NCI-H1930 (cell line): ENCODE measurements at regions not wholly inside any gene's neighbourhood (a gene's known extent, or its start where the extent isn't known, plus 50 kb on each side); places are given as distances from the start of the nearest gene placed in this dataset.
"Not testable (repeated sequence)": the region's sequence is repeated elsewhere in the genome, so short reads cannot be mapped to it uniquely, and the experiment has no call there.

Experiments used
- DNase-seq, 2 experiments: peaks; one replicate each; lab custom pipeline; 2025; lab: John Stamatoyannopoulos, UW

GRCh38 chr12:67077617-67078016 lies 191.5 kb upstream of the CAND1 start:
- DNase-seq, result no peak

- DNase-seq, result peak in 1 of 2 experiments; percentile 33
These were observed 190.2 kb upstream of the CAND1 start for GRCh38 chr12:67078957-67079356.

DNA sequence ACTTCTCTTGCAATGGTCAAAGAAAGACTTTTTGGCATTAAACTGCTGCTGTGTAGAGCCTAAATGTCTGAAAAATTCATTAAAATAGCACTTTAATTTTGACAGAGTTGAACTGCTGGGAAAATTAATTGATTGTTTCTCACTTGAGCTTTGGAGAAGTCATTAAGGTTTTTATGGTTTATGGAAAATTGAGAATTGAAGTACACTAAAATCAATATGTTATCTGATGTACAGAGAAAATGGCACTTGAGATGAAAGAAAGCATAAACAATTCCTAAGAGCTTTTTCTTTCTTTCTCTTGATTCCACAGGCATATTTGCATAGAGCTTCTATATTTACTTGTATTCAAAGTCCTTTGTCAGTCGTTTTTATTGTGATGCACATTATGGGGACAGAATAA lies 188.5 kb upstream of the CAND1 start:
- DNase-seq, result no peak

GRCh38 chr12:67082221-67082620 lies 186.9 kb upstream of the CAND1 start:
- DNase-seq, result no peak

DNA sequence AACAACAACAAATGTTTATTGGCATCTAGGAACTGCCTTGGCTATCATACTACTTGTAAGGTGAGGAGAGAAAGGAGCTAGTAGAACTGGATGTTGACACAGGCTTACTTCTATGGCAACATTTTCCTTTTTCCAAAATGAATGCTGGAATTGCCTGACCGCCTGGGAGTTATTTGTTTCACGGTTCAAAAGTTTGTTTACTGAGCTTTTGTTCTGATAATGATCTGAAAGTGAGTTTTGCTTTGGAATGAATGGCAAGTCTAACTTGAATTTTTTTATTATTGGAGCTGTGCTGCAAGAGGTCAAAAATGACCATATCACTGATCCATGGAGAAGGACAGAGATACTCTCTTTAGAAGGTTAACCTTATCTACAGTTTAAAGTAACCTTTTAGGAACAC lies 183.5 kb upstream of the CAND1 start:
- peak in 1 of 2 experiments; percentile 11 for DNase-seq

GRCh38 chr12:67086116-67086515 lies 183.0 kb upstream of the CAND1 start:
- DNase-seq, result no peak

DNA sequence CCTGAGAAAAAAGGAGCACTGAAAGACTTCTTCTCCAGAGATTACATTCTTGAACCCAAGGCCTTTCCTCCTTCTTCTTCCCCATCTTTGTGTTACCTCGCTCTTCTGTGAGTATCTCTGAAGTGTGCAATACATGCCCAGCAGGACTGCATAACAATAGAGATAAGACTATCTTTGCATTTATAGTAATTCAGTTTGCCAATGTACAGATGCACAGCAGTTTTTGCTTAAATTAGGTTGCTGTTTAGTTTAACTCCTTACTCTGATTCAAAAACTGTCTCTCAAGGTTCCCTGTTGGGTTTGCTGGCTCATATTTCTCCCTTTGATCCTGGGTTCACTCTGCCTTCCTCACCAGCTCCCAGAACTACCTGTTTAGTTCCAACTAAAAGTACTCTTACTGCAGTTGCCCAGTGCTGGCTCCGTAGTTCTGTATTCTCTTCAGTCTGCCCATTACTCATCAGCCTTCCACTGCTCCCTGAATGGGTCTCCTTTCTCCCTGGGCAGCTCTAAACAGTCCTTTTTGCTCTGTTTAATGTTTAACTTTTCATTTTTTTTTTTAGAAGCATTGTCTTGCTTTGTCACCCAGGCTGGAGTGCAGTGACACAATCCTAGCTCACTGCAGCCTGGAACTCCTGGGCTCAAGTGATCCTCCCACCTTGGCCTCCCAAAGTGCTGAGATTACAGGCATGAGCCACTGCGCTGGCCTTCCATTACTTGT lies 180.6 kb upstream of the CAND1 start:
- no peak for DNase-seq

DNA sequence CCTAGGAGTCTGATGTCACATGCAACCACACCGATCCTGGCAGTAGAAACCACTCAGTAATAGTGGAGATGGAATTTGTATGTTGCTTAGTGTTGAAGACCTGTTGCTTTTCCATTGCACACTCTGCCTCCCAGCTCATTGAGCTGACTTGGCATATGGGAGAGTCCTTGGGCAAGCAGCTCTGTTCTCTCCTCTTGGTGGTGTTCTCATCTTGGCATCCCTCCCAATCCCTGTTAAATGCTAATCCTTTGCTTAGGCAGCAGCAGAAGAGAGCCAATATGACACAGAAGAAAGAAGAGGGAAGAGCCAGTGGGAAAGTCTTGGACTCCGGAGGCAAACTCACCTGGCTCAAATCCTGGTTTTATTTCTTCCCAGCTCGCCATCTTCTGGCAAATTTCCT lies 178.0 kb upstream of the CAND1 start:
- DNase-seq, result no peak

- DNase-seq, result no peak
These were observed 177.5 kb upstream of the CAND1 start for GRCh38 chr12:67091678-67092077.

DNA sequence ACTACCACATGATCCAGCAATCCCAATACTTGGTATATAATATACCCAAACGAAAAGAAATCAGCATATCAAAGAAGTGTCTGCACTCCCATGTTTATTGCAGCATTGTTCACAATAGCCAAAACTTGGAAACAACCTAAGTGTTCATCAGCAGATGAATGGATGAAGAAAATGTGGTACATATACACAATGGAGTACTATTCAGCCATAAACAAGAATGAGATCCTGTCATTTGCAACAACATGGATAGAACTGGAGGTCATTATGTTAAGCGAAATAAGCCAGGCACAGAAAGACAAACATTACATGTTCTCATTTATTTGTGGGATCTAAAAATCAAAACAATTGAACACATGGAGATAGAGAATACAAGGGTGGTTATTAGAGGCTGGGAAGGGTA lies 176.2 kb upstream of the CAND1 start:
- DNase-seq, result not testable (repeated sequence)

DNA sequence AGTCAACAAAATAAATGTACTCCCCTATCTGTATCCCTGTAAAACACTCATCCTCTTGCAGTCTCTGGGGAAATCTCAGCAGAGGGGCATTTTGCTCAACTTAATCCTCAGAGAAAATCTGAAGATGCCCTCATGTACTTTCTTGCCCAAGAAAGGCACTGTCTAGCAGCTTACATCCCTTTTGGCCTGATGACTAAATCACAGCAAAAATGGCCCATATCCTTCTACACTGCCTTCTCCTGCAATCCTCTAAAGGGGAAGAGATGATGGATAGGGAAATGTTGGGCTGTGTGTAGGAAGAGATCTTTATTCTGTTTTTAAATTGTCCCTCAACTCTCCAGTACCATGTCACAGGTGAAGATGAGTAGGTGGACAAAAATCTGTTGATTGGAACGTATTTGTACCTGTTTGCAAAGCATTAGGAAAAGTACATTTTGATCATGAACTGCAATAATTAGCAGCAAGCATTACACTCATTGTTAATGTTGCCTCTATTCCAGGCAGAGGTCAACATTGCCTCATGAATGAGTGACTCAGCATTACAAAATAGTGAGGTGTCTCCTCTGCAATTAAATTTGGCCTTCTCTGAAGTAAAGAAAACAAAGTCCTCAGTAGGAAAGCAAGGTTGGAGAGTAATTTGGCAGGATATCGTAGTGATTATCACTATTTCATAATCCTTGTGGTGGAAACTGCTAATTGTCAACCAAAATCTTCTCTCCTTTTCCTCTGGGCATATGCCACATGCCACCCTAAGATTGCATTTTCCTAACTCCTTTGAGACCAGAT lies 172.4 kb upstream of the CAND1 start:
- no peak for DNase-seq

GRCh38 chr12:67099858-67100257 lies 169.3 kb upstream of the CAND1 start:
- DNase-seq, result no peak

DNA sequence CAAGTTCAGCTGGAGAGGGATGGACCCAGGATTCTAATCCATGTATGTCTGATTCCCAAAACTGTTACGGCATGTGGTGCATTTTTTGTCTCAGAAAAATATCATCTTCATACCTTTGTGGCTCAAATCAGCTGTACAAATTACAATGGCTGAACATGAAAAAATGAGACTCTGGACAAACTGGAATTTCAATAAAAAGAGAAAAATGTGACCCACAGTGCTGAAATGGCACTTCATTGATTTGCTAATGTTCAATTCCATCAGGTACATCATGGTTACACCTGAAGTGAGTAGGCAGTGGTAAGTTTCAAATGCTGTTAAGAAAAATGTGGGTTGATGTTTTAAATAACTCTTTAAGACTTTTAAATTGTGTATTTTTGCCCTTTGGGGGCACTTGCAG lies 165.6 kb upstream of the CAND1 start:
- no peak for DNase-seq

- no peak for DNase-seq
These were observed 161.9 kb upstream of the CAND1 start for GRCh38 chr12:67107235-67107634.

- DNase-seq, result no peak
These were observed 161.3 kb upstream of the CAND1 start for GRCh38 chr12:67107751-67108269.

- not testable (repeated sequence) for DNase-seq
These were observed 158.8 kb upstream of the CAND1 start for GRCh38 chr12:67110345-67110744.

DNA sequence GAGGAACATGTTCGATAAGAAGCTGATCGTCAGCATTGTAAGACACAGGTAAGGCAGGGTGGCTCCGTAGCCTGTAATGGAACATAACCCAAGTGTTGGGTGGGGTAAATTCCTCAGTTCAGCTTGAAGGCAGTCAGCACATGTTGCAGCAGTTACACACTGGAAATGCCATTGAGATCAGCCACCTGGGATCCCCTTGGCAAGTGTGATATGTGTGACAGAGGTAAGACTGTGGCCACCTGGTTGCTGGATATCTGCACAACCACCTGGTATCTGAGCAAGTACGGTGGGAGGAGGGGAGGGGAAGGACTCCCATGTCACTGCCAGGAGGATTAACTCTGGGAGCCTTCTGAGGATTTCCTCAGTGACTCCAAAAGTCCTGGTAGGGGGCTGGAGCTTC lies 158.0 kb upstream of the CAND1 start:
- no peak for DNase-seq

DNA sequence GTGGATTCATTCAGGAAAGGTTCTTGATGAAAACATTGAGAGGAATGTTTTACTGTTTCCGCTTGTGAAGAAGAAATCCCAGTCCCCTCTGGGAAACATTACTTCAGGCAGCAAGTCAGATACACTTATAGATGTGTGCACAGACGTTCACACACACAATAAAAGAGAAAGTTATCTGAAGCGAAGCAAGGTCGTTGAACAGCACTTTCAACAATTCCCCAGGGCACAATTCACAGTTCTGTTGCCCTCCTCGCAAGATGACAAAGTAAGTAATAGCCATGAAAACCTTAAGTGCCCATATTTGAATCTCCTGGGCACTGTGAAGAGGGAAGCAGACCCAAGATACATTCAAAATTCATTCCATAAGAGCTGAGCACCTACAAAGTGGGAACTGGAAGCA lies 156.6 kb upstream of the CAND1 start:
- DNase-seq, result no peak

DNA sequence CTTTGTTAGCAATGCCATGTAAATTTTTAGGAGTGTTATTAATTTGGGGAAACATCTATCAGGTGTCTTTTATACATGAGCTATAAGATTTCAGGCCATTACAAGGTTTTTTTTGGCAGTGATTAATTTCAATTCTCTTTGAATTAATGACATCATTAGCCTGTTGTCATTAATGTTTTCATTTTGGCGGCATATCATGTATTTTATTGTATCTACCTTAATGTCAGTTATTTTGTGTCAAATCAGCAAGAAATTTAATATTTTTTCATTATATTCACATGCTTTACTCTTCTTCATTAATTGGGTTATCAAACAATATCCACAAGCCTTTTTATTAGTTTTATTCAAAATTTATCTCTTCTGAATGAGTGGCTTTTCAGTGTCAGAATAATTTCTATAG lies 153.0 kb upstream of the CAND1 start:
- DNase-seq, result no peak

DNA sequence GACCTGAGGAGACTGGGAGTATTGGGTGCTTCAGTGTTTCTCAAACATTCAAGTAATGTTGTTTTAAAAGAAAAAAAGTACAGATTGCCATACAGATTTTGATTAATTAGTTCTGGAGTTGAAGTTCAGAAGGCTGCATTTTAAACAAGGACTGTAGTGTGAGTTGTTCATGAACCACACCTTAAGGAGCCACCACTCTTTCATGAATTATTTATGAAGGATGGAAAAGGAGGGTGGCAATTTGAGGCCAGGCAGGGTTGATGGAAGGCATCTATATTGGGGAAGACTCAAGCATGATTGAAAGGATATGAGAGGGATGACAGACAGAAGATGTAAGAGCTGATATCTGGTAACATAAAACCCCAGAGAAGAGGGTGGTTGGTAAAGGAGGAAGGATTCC lies 146.6 kb upstream of the CAND1 start:
- DNase-seq, result no peak

- no peak for DNase-seq
These were observed 131.9 kb upstream of the CAND1 start for GRCh38 chr12:67137256-67137655.

GRCh38 chr12:67141296-67142018 lies 127.7 kb upstream of the CAND1 start:
- no peak for DNase-seq

- DNase-seq, result no peak
These were observed 123.5 kb upstream of the CAND1 start for GRCh38 chr12:67145692-67146091.
